PC-3 (cell line): ENCODE measurements at regions not wholly inside any gene's neighbourhood (a gene's known extent, or its start where the extent isn't known, plus 50 kb on each side); places are given as distances from the start of the nearest gene placed in this dataset.

Source experiments
- ATAC-seq: fragments of 200-7000 bp; cut with Tn5 transposase; 2 replicates; pipeline ENCODE4 v1.9.1; 2020; ENCODE audit warnings: mild to moderate bottlenecking, moderate library complexity
- BruUV-seq: library from RNA; stranded (reverse); fragments of 400-500 nt; replicated peaks from 2 replicates; lab custom pipeline; 2021; lab: Mats Ljungman, UMichigan
- CTCF ChIA-PET: fragments of 300-600 bp; sonication (Branson Sonifier 250); formaldehyde crosslinking; loops from one replicate; lab custom pipeline; 2022; ENCODE audit warnings: antibody characterized with exemption; lab: Charles Lee
- POLR2A ChIA-PET: fragments of 300-600 bp; sonication (Branson Sonifier 250); formaldehyde crosslinking; loops from one replicate; lab custom pipeline; 2022; ENCODE audit warnings: antibody characterized with exemption; ENCODE audit not compliant: unreplicated experiment; lab: Charles Lee
- DNase-seq: peaks from one replicate; pipeline ENCODE4 v3.0.0-alpha.2; 2015
- H2AFZ ChIP-seq: fragments of 300-600 bp; sonication (generic); 2 replicates; pipeline ENCODE4 v1.6.0; 2016; ENCODE audit warnings: antibody characterized with exemption, low read length
- H3F3A ChIP-seq: fragments of 300-600 bp; sonication (generic); one replicate; pipeline ENCODE4 v1.6.0; 2017; ENCODE audit warnings: antibody characterized with exemption, low read length, control low read depth, mild to moderate bottlenecking; ENCODE audit not compliant: unreplicated experiment
- H3K27ac ChIP-seq: fragments of 300-600 bp; sonication (generic); 2 replicates; pipeline ENCODE4 v1.5.1; 2016; ENCODE audit warnings: mild to moderate bottlenecking, low read length
- H3K27me3 ChIP-seq: fragments of 300-600 bp; sonication (generic); 2 replicates; pipeline ENCODE4 v1.6.1; 2016; ENCODE audit warnings: low read length, mixed read lengths
- H3K36me3 ChIP-seq: fragments of 300-600 bp; sonication (generic); 2 replicates; pipeline ENCODE4 v1.6.1; 2016; ENCODE audit warnings: low read depth, mixed run types, low read length, mixed read lengths
- H3K4me1 ChIP-seq: fragments of 300-600 bp; sonication (generic); 2 replicates; pipeline ENCODE4 v1.5.1; 2016; ENCODE audit warnings: low read length; ENCODE audit not compliant: insufficient read depth
- H3K4me2 ChIP-seq: fragments of 300-600 bp; sonication (generic); 2 replicates; pipeline ENCODE4 v1.6.0; 2016; ENCODE audit warnings: low read length
- H3K4me3 ChIP-seq: fragments of 300-600 bp; sonication (generic); 2 replicates; pipeline ENCODE4 v1.5.1; 2016; ENCODE audit warnings: mild to moderate bottlenecking, low read length, mixed read lengths
- H3K79me2 ChIP-seq: fragments of 300-600 bp; sonication (generic); 2 replicates; pipeline ENCODE4 v1.6.1; 2017; ENCODE audit warnings: low read length, mixed read lengths
- H3K9ac ChIP-seq: fragments of 300-600 bp; sonication (generic); 2 replicates; pipeline ENCODE4 v1.6.0; 2016; ENCODE audit warnings: mild to moderate bottlenecking, low read length
- H3K9me2 ChIP-seq: fragments of 300-600 bp; sonication (generic); replicated peaks from 2 replicates; pipeline ENCODE4 v1.6.1; 2016; ENCODE audit warnings: mixed run types, low read length, mixed read lengths
- H3K9me3 ChIP-seq: fragments of 300-600 bp; sonication (generic); 2 replicates; pipeline ENCODE4 v1.6.1; 2016; ENCODE audit warnings: low read length, mixed read lengths
- H4K20me1 ChIP-seq: fragments of 300-600 bp; sonication (generic); 2 replicates; pipeline ENCODE4 v1.6.1; 2016; ENCODE audit warnings: low read length, mixed read lengths
- CTCF ChIP-seq: fragments of 300-600 bp; sonication (generic); conservative IDR thresholded peaks from 2 replicates; pipeline ENCODE4 v1.5.1; 2017; ENCODE audit warnings: antibody characterized with exemption, low read depth, mild to moderate bottlenecking, low read length
- EZH2 ChIP-seq: fragments of 300-600 bp; sonication (generic); IDR thresholded peaks from one replicate; pipeline ENCODE4 v1.6.1; 2017; ENCODE audit warnings: antibody characterized with exemption, mild to moderate bottlenecking, low read length; ENCODE audit not compliant: unreplicated experiment
- EZH2phosphoT487 ChIP-seq: fragments of 300-600 bp; sonication (generic); IDR thresholded peaks from 2 replicates; pipeline ENCODE4 v1.6.1; 2018; ENCODE audit warnings: mild to moderate bottlenecking, antibody characterized with exemption, low read length, borderline replicate concordance
- intact Hi-C: fragments of 100-400 bp; cut with micrococcal nuclease; formaldehyde crosslinking; loops from 2 replicates; pipeline ENCODE4 v1.9.0; 2023

- no peaks in the 10 kb centered on the region for H4K20me1 ChIP-seq
- no peak overlapping the region for H3K4me2 ChIP-seq
- no peaks in the 10 kb centered on the region for H3K79me2 ChIP-seq
- H3K36me3 ChIP-seq = no peaks in the 10 kb centered on the region
- H3K9me3 ChIP-seq = no peaks in the 10 kb centered on the region
- no peak for DNase-seq
- ChIA-PET CTCF (no interaction called here), POLR2A (no interaction called here)
- no TSS peak for BruUV-seq
- no peak overlapping the region for H3K9ac ChIP-seq
- TF ChIP-seq EZH2phosphoT487 (no peak), CTCF (no peak), EZH2 (no peak)
- H3K4me1 ChIP-seq = no peaks in the 10 kb centered on the region
- no peak overlapping the region for H3K27ac ChIP-seq
- no peaks in the 10 kb centered on the region for H3F3A ChIP-seq
- intact Hi-C loops = no loop called here
- H2AFZ ChIP-seq = no peak overlapping the region
- no peak for ATAC-seq
- H3K27me3 ChIP-seq = no peaks in the 10 kb centered on the region
- H3K4me3 ChIP-seq = no peak overlapping the region
- no peaks in the 10 kb centered on the region for H3K9me2 ChIP-seq
Measured at GRCh38 chr13:50299546-50300249, 284.5 kb downstream of the KCNRG start.

GRCh38 chr13:50303963-50304721 is 288.9 kb downstream of the KCNRG start:
- ATAC-seq = no peak
- Histone ChIP-seq H4K20me1 (no peaks in the 10 kb centered on the region), H3K9me3 (no peaks in the 10 kb centered on the region), H3K79me2 (no peaks in the 10 kb centered on the region), H3F3A (no peaks in the 10 kb centered on the region), H3K4me2 (no peak overlapping the region), H3K9me2 (no peaks in the 10 kb centered on the region), H3K27me3 (no peaks in the 10 kb centered on the region), H2AFZ (no peak overlapping the region), H3K27ac (no peak overlapping the region), H3K36me3 (no peaks in the 10 kb centered on the region), H3K9ac (no peak overlapping the region), H3K4me1 (no peaks in the 10 kb centered on the region), H3K4me3 (no peak overlapping the region)
- DNase-seq = no peak
- POLR2A ChIA-PET = no interaction called here
- BruUV-seq = no TSS peak
- no peak for TF ChIP-seq EZH2
- no peak for TF ChIP-seq CTCF
- no peak for TF ChIP-seq EZH2phosphoT487
- intact Hi-C loops = no loop called here
- CTCF ChIA-PET = no interaction called here

- Histone ChIP-seq H3K4me1 (no peaks in the 10 kb centered on the region), H3K4me2 (no peak overlapping the region), H3K36me3 (no peaks in the 10 kb centered on the region), H4K20me1 (no peaks in the 10 kb centered on the region), H3K79me2 (no peaks in the 10 kb centered on the region), H3K27me3 (no peaks in the 10 kb centered on the region), H3K9me3 (no peaks in the 10 kb centered on the region), H3K27ac (no peak overlapping the region), H3K9ac (no peak overlapping the region), H3K9me2 (no peaks in the 10 kb centered on the region), H2AFZ (no peak overlapping the region), H3K4me3 (no peak overlapping the region), H3F3A (no peaks in the 10 kb centered on the region)
- intact Hi-C loops = no loop called here
- TF ChIP-seq EZH2 (no peak), CTCF (no peak), EZH2phosphoT487 (no peak)
- no peak for ATAC-seq
- POLR2A ChIA-PET = no interaction called here
- DNase-seq = no peak
- CTCF ChIA-PET = no interaction called here
- BruUV-seq = no TSS peak
Measured at GRCh38 chr13:50306156-50306555, 290.9 kb downstream of the KCNRG start.
